Small intestine (tissue), 7 donors: ENCODE measurements at regions not wholly inside any gene's neighbourhood (a gene's known extent, or its start where the extent isn't known, plus 50 kb on each side); places are given as distances from the start of the nearest gene placed in this dataset.

Experiments
- DNase-seq, 2 donors: peaks; one replicate each; pipeline versions ENCODE4 v3.0.0 to v3.0.0-alpha.2; 2013
- FAIRE-seq: peaks from 2 replicates; lab custom pipeline; 2012; peaks lifted over from hg19 to GRCh38; lab: Jason Lieb, UNC
- H3K27ac ChIP-seq, 3 donors: one replicate each; pipeline ENCODE4 v1.5.1; 2013; ENCODE audit warnings: low read length in 2 of 3, mild to moderate bottlenecking in 2 of 3, control low read depth in 1 of 3, inconsistent platforms in 1 of 3, low read depth in 1 of 3, moderate library complexity in 1 of 3
- H3K27me3 ChIP-seq, 3 donors: one replicate each; pipeline ENCODE4 v1.6.1; 2013; ENCODE audit warnings: low read length in 3 of 3, inconsistent platforms in 1 of 3; ENCODE audit not compliant: control insufficient read depth in 3 of 3, insufficient read depth in 3 of 3
- H3K36me3 ChIP-seq, 3 donors: one replicate each; pipeline ENCODE4 v1.6.1; 2013; ENCODE audit warnings: low read length in 3 of 3, inconsistent platforms in 1 of 3, low read depth in 1 of 3, mild to moderate bottlenecking in 1 of 3, moderate library complexity in 1 of 3; ENCODE audit not compliant: control insufficient read depth in 3 of 3, insufficient read depth in 2 of 3
- H3K4me1 ChIP-seq, 3 donors: one replicate each; pipeline ENCODE4 v1.6.1; 2013; ENCODE audit warnings: low read length in 2 of 3, inconsistent platforms in 1 of 3, low read depth in 1 of 3, mild to moderate bottlenecking in 1 of 3, moderate library complexity in 1 of 3; ENCODE audit not compliant: control insufficient read depth in 3 of 3, insufficient read depth in 2 of 3
- H3K4me3 ChIP-seq, 3 donors: one replicate each; pipeline ENCODE4 v1.5.1; 2013; ENCODE audit warnings: low read length in 3 of 3, control low read depth in 1 of 3, inconsistent platforms in 1 of 3, low read depth in 1 of 3, mild to moderate bottlenecking in 1 of 3, moderate library complexity in 1 of 3
- H3K9me3 ChIP-seq, 2 donors: one replicate each; pipeline ENCODE4 v1.6.1; 2013; ENCODE audit warnings: low read depth in 1 of 2, low read length in 1 of 2; ENCODE audit not compliant: control insufficient read depth in 2 of 2, insufficient read depth in 1 of 2
- WGBS, 3 donors: extraction: QIAGEN DNeasy Blood & Tissue Kit; methylation state at CpG; one replicate each; pipeline ENCODE4 v1.1.7; 2013; 5-methylcytosine and 5-hydroxymethylcytosine counted together
- donor health status: healthy with polysubstance abuse.
- donor health status: control.
- donor health status: control.
- donor health status: Bipolar disorder and iron deficiency.
- donor health status: healthy.

DNA sequence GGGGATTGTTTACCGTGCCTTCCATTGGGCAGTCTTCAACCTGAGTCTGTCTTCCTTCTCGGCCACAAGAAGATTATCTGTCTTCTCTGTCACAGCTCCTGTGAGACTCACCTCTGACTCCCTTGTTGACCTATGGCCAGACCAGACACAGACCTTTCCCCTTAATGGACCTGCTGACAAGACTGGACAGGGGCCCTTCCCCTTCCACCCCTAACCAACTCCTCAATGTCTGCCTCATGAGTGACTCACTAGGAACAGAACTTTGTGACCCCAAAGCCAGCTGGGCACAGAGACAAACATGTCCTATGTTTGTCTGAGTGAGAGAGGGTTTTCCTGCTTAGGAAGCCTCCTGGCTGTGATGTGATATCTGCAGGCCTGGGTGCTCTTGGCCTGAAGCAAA lies 405.0 kb downstream of the BRD1 start:
- H3K9me3 ChIP-seq: no peaks in the 10 kb centered on the region
- H3K27ac ChIP-seq: no peak overlapping the region
- 24 to 29% (median 29%) methylated on average over 2 of the region's 2 CpGs for WGBS, 3 donors
- no peak for DNase-seq
- H3K4me3 ChIP-seq: no peak overlapping the region
- FAIRE-seq: no peak
- no peaks in the 10 kb centered on the region for H3K4me1 ChIP-seq
- H3K36me3 ChIP-seq: no peaks in the 10 kb centered on the region
- H3K27me3 ChIP-seq: peaks cover 0 to 2% (median 0%) of the 10 kb centered on the region in 3 donors

GRCh38 chr22:49420651-49421050 lies 407.0 kb downstream of the BRD1 start:
- DNase-seq: no peak
- Histone ChIP-seq H3K4me3 (no peak overlapping the region), H3K27ac (no peak overlapping the region), H3K36me3 (no peaks in the 10 kb centered on the region), H3K4me1 (no peaks in the 10 kb centered on the region), H3K27me3 (peaks cover 0 to 2% (median 0%) of the 10 kb centered on the region in 3 donors), H3K9me3 (no peaks in the 10 kb centered on the region)
- no peak for FAIRE-seq
- WGBS, 3 donors: 85 to 93% (median 88%) methylated on average over 13 of the region's 13 CpGs

GRCh38 chr22:49419661-49420060 lies 408.0 kb downstream of the BRD1 start:
- Histone ChIP-seq H3K9me3 (no peaks in the 10 kb centered on the region), H3K27me3 (peaks cover 0 to 2% (median 0%) of the 10 kb centered on the region in 3 donors), H3K4me1 (no peaks in the 10 kb centered on the region), H3K4me3 (no peak overlapping the region), H3K36me3 (no peaks in the 10 kb centered on the region), H3K27ac (no peak overlapping the region)
- FAIRE-seq: no peak
- DNase-seq: no peak
- 84 to 87% (median 86%) methylated on average over 6 of the region's 6 CpGs for WGBS, 3 donors

GRCh38 chr22:49418943-49419342 lies 408.7 kb downstream of the BRD1 start:
- 78 to 81% (median 79%) methylated on average over 12 of the region's 12 CpGs for WGBS, 3 donors
- Histone ChIP-seq H3K4me3 (no peak overlapping the region), H3K27ac (no peak overlapping the region), H3K4me1 (no peaks in the 10 kb centered on the region), H3K36me3 (no peaks in the 10 kb centered on the region), H3K27me3 (peaks cover 0 to 2% (median 0%) of the 10 kb centered on the region in 3 donors), H3K9me3 (no peaks in the 10 kb centered on the region)
- DNase-seq (no peak), FAIRE-seq (no peak)

GRCh38 chr22:49418341-49418894 lies 409.3 kb downstream of the BRD1 start:
- FAIRE-seq: no peak
- H3K36me3 ChIP-seq: no peaks in the 10 kb centered on the region
- 84 to 90% (median 85%) methylated on average over 39 of the region's 39 CpGs for WGBS, 3 donors
- DNase-seq: no peak
- no peak overlapping the region for H3K27ac ChIP-seq
- no peaks in the 10 kb centered on the region for H3K4me1 ChIP-seq
- no peak overlapping the region for H3K4me3 ChIP-seq
- H3K27me3 ChIP-seq: peaks cover 0 to 2% (median 0%) of the 10 kb centered on the region in 3 donors
- H3K9me3 ChIP-seq: no peaks in the 10 kb centered on the region

- Histone ChIP-seq H3K4me3 (no peak overlapping the region), H3K27ac (no peak overlapping the region), H3K4me1 (no peaks in the 10 kb centered on the region), H3K36me3 (no peaks in the 10 kb centered on the region), H3K9me3 (no peaks in the 10 kb centered on the region), H3K27me3 (peaks cover 0 to under 1% (median 0%) of the 10 kb centered on the region in 3 donors)
- DNase-seq: no peak
- FAIRE-seq: no peak
- 86 to 89% (median 88%) methylated on average over 13 of the region's 13 CpGs for WGBS, 3 donors
Measured at GRCh38 chr22:49417833-49418232, 409.8 kb downstream of the BRD1 start.

DNA sequence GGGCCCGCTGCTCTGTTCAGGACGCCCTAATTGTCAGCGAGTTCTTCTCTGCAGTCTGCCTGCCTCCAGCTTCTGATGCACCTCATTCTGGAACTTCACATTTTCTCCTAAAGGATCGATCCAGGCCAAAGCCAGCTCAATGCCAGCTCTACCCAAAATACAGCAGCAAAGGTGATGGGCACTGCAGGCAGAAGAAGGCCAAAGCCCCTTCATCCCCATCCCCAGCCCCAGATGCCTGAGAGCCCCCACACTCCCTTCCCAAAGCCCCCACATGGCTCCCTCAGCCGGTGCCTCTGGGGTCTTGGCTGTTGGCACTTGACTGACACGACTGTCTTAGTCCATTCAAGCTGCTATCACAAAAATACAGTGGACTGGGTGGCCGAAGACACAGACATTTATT lies 410.3 kb downstream of the BRD1 start:
- H3K27ac ChIP-seq: no peak overlapping the region

DNA sequence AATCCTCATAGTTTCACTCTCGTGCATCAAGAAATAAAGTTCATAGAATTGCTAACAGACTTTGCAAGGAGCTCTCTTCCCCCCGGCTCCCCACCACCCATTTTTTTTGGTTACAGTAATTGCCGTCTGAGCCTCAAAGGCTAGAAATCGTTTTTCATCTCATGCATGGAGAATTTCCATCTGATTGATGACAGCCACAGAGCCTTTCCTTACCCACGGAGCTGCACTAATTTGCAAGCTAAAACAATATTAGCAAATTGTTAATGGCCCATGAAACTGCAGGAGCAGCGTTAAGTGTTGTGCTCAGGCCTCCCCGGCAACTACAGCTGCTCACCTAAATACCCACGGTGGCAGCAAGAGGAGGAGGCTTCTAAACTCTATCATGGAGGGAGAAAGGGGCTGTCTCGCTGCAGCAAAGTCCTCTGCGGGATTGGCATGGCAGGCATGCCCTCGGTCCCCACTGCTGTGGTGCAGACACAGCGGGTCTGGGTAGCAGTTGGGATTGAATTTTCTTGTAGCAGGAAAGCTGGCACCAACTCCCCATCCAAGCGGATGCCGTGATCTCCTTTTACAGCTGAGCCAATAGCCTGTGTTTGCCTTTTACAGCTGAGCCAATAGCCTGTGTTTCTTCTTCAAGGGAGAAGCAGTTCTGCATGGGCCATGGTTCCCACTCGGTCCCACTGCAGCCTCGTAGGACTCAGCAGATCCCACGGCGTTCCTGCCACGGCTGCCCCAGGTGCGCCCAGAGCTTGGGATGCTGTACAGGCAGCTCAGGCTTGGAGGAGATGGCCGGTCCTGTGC lies 412.3 kb downstream of the BRD1 start:
- H3K9me3 ChIP-seq: no peaks in the 10 kb centered on the region
- 61 to 70% (median 67%) methylated on average over 19 to 21 of the region's 21 CpGs for WGBS, 3 donors
- FAIRE-seq (no peak), DNase-seq (no peak)
- H3K4me1 ChIP-seq: no peaks in the 10 kb centered on the region
- H3K27me3 ChIP-seq: no peaks in the 10 kb centered on the region
- no peak overlapping the region for H3K4me3 ChIP-seq
- no peaks in the 10 kb centered on the region for H3K36me3 ChIP-seq
- no peak overlapping the region for H3K27ac ChIP-seq

More for the DNA sequence above, 410.3 kb downstream of the BRD1 start:
- no peak for FAIRE-seq
- 77 to 85% (median 81%) methylated on average over 7 of the region's 7 CpGs for WGBS, 3 donors
- H3K4me3 ChIP-seq: no peak overlapping the region
- H3K36me3 ChIP-seq: no peaks in the 10 kb centered on the region
- no peak for DNase-seq
- H3K27me3 ChIP-seq: no peaks in the 10 kb centered on the region
- H3K9me3 ChIP-seq: no peaks in the 10 kb centered on the region
- no peaks in the 10 kb centered on the region for H3K4me1 ChIP-seq
